ENCODE measurements at regions not wholly inside any gene's neighbourhood (a gene's known extent, or its start where the extent isn't known, plus 50 kb on each side); places are given as distances from the start of the nearest gene placed in this dataset. TPM values are rescaled to one million over a fixed set of nuclear protein-coding genes. Genes with fewer than 3 reads are reported as not detected.

DNA sequence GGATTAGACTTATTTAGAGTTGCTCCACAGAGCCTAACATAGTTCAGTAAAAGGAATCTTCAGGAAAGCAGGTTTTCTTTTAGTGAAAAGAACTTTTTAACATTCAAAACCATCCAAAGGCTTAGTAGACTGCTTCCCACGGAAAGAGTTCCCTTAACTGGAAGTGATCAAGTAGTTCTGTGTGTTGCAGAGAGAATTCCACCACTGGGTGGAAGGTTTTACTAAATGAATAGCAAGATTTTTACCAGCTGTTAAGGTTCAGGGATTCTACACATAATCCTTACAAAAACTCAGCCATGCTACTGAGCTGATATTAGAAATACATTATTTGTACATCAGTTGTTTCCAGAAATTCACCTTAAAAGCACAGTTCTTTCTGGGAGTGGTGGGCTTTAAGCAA lies 119.7 kb downstream of the GDAP2 start:
- DNase-seq, result no peak

GRCh38 chr1:117810553-117810952 lies 118.9 kb downstream of the GDAP2 start:
- peak; percentile 66 for DNase-seq

GRCh38 chr1:117812869-117813511 lies 116.4 kb downstream of the GDAP2 start:
- DNase-seq, result no peak

Small RNA genes in the stretch of these regions (small RNA-seq; reads per million reads assigned to genes)
- gene AL390877.1 (ENCODE audit: low replicate concordance), result not detected
- not detected for gene RF00561 (ENCODE audit: low replicate concordance)
